ENCODE measurements at regions not wholly inside any gene's neighbourhood (a gene's known extent, or its start where the extent isn't known, plus 50 kb on each side); places are given as distances from the start of the nearest gene placed in this dataset.

- no peak overlapping the region for H3K27ac ChIP-seq
- TF ChIP-seq CTCF (conservative IDR thresholded peaks at IDR 0.05) = no peak
Observed at GRCh38 chr11:19294444-19294843, 53.7 kb upstream of the E2F8 start.

GRCh38 chr11:19291064-19291463 is 50.3 kb upstream of the E2F8 start:
- no peak overlapping the region for H3K27ac ChIP-seq
- TF ChIP-seq CTCF (conservative IDR thresholded peaks at IDR 0.05) = no peak
